Upper lobe of right lung (tissue), 1 donor: ENCODE measurements at regions not wholly inside any gene's neighbourhood (a gene's known extent, or its start where the extent isn't known, plus 50 kb on each side); places are given as distances from the start of the nearest gene placed in this dataset.

ENCODE experiments used
- ATAC-seq: fragments of 200-7000 bp; cut with Tn5 transposase; one replicate; pipeline ENCODE4 v1.9.1; 2020; ENCODE audit warnings: mild to moderate bottlenecking, moderate library complexity
- DNase-seq: peaks from one replicate; pipeline ENCODE4 v3.0.0-alpha.2; 2020
- H3K27ac ChIP-seq: fragments of 200-600 bp; one replicate; pipeline ENCODE4 v1.8.0; 2022
- H3K27me3 ChIP-seq: fragments of 200-600 bp; one replicate; pipeline ENCODE4 v1.8.0; 2022; ENCODE audit warnings: mild to moderate bottlenecking
- H3K36me3 ChIP-seq: fragments of 200-600 bp; one replicate; pipeline ENCODE4 v1.8.0; 2022
- H3K4me1 ChIP-seq: fragments of 200-600 bp; one replicate; pipeline ENCODE4 v1.8.0; 2022
- H3K4me3 ChIP-seq: fragments of 200-600 bp; one replicate; pipeline ENCODE4 v1.8.0; 2022; ENCODE audit warnings: mild to moderate bottlenecking
- H3K9me3 ChIP-seq: fragments of 200-600 bp; one replicate; pipeline ENCODE4 v1.8.0; 2022
- CTCF ChIP-seq: fragments of 200-600 bp; IDR thresholded peaks from one replicate; pipeline ENCODE4 v1.8.0; 2022; ENCODE audit warnings: antibody characterized with exemption
- intact Hi-C: fragments of 100-400 bp; cut with DNase I; formaldehyde crosslinking; loops from one replicate; pipeline ENCODE4 v1.11.0; 2022
- donor health status: DM: no; HTN: yes; CAD: no; lungs with severe emphysema.

GRCh38 chr3:15851735-15852134 lies 54.0 kb upstream of the ANKRD28 start:
- intact Hi-C loops = no loop called here
- Histone ChIP-seq H3K4me3 (no peak overlapping the region), H3K27me3 (no peaks in the 10 kb centered on the region), H3K36me3 (no peaks in the 10 kb centered on the region), H3K9me3 (no peaks in the 10 kb centered on the region), H3K4me1 (no peaks in the 10 kb centered on the region), H3K27ac (no peak overlapping the region)
- ATAC-seq = no peak
- no peak for TF ChIP-seq CTCF
- DNase-seq = no peak

- peak overlapping the region; percentile 85 for H3K27ac ChIP-seq
- no peaks in the 10 kb centered on the region for H3K9me3 ChIP-seq
- H3K4me3 ChIP-seq = peak overlapping the region; percentile 92
- H3K27me3 ChIP-seq = no peaks in the 10 kb centered on the region
- DNase-seq = peak; percentile 87
- peak; percentile 73 for ATAC-seq
- no peaks in the 10 kb centered on the region for H3K36me3 ChIP-seq
- intact Hi-C loops = no loop called here
- no peak for TF ChIP-seq CTCF
- peaks cover 12% of the 10 kb centered on the region for H3K4me1 ChIP-seq
Observed at GRCh38 chr3:15858547-15859506, 61.0 kb upstream of the ANKRD28 start.

- H3K4me3 ChIP-seq = peak overlapping the region; percentile 92
- intact Hi-C loops = no loop called here
- ATAC-seq = peak; percentile 95
- H3K27me3 ChIP-seq = no peaks in the 10 kb centered on the region
- H3K9me3 ChIP-seq = no peaks in the 10 kb centered on the region
- peaks cover 12% of the 10 kb centered on the region for H3K4me1 ChIP-seq
- H3K36me3 ChIP-seq = no peaks in the 10 kb centered on the region
- peak; percentile 92 for DNase-seq
- TF ChIP-seq CTCF = no peak
- H3K27ac ChIP-seq = peak overlapping the region; percentile 85
Observed at GRCh38 chr3:15859507-15860013, 61.8 kb upstream of the ANKRD28 start.

- intact Hi-C loops = no loop called here
Observed at GRCh38 chr3:15860014-15860934, 62.5 kb upstream of the ANKRD28 start.

More at GRCh38 chr3:15860014-15860934, 62.5 kb upstream of the ANKRD28 start:
- H3K4me3 ChIP-seq = peak overlapping the region; percentile 92
- no peaks in the 10 kb centered on the region for H3K9me3 ChIP-seq
- no peak for TF ChIP-seq CTCF
- H3K4me1 ChIP-seq = peaks cover 12% of the 10 kb centered on the region
- no peak overlapping the region for H3K27ac ChIP-seq
- H3K36me3 ChIP-seq = no peaks in the 10 kb centered on the region
- ATAC-seq (peak; percentile 86), DNase-seq (peak; percentile 66)
- H3K27me3 ChIP-seq = no peaks in the 10 kb centered on the region
